ENCODE measurements at regions not wholly inside any gene's neighbourhood (a gene's known extent, or its start where the extent isn't known, plus 50 kb on each side); places are given as distances from the start of the nearest gene placed in this dataset.
"Not testable (repeated sequence)": the region's sequence is repeated elsewhere in the genome, so short reads cannot be mapped to it uniquely, and the experiment has no call there.

DNA sequence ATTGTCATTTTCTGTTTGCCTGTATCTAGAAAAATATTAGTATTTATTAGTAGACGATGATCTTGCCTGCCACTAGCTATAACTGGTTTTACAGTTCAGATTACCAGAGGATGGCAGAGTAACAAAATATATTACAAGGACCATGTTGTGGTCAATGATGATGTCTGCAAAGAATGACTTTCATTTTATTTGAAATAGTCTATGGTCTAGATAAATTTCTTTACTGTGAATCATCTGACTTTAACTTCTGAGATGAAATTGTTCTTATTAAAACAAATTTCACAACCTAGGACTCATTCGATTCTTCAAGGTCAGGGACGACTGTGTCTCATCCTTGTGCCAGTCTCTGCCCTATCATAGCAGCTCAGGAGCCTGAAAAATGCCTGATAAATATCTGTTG, 637.8 kb upstream of the KLF12 start:
- no peak for DNase-seq

DNA sequence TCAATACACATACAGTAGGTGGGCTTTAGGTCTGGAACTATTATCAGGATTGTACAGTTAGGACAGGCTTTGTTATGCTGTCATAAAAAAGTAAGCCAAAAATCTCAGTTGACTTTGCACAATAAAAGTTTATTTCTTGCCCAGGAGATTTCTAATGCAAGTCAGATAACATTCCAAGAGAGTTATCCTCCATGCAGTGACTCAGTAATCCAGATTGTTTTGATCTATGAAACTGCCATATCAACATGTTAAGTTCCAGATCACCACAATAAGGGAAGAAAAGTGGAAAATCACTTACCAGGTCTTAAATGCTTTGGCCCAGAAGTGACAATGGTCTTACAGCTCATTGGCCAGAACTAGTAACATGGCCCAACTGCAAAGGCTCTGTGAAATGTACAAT, 636.2 kb upstream of the KLF12 start:
- DNase-seq = no peak

DNA sequence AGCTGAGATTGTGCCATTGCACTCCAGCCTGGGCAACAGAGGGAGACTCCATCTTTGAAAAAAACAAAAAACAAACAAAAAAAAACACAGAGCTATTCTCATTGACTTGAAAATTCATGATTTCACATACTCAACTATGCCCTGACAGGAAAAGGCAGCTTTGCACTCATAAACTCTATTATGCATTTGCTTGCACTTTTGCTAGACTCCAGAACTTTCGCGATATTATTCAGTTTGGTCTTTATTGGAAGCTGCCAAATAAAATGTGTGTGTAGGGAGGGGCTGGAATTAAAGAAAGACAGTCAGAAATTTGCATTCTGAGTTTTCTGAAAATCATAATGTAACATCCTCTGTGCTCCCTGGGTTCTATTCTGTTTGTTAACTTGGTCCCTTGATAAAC, 635.1 kb upstream of the KLF12 start:
- DNase-seq = no peak

DNA sequence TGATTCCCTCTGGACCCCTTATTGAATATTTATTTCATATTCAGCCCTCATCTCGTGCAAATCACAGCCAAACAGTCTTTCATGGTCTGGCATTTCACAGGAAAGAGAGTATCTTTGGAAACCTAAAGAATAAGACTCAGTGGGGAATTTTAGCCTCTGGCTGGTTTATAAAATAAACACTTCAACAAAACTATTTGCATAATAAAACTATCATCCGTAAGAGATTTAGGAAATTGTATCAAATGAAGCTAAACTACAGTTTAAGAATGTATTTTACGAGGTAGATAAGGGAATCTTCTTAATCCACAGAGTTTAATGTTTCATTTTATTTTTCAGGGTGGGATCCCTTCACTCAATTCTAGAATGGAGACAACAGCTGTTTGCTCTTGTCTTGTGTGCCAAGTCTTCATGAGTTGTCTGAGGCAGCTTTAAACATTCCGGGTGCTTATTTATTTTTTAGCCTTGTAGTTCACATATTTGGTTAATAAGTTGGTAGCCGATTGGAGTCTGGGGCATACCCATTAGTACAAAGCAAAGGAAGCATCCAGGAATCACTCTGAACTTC, 634.4 kb upstream of the KLF12 start:
- DNase-seq = no peak

DNA sequence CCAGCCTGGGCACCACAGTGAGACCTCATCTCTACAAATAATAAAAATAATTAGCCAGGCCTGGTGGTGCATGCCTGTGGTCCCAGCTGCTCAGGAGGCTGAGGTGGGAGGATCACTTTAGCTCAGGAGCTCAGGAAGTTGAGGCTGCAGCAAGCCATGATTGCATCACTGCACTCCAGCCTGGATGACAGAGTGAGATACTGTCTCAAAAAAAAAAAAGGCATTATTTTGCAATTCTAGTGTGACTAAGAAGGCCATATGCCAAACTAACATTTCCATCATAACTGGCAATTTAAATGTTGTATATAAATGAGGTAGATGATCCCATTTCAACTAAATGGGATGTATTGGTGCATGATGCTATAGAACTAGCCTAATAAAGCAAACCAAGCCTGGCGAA, 632.8 kb upstream of the KLF12 start:
- no peak for DNase-seq

DNA sequence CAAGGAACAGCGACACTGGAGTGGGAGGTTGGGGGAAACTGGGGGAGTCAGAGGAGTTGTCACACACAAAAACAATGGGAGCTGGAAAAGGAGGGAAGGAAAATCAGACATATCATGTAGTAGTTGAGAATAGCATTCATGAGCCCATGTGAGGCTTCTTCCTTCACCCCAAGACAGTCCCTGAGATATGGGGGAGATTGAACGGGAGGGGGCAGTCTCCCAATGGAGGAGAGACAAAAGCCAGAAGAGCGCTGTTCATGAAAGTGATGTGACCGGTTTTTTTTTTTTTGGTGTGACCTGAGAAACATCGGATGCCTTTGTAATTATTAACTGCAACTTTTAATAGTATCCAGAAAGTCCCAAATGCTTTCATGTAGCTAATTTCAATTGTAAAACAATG, 631.8 kb upstream of the KLF12 start:
- DNase-seq = no peak

DNA sequence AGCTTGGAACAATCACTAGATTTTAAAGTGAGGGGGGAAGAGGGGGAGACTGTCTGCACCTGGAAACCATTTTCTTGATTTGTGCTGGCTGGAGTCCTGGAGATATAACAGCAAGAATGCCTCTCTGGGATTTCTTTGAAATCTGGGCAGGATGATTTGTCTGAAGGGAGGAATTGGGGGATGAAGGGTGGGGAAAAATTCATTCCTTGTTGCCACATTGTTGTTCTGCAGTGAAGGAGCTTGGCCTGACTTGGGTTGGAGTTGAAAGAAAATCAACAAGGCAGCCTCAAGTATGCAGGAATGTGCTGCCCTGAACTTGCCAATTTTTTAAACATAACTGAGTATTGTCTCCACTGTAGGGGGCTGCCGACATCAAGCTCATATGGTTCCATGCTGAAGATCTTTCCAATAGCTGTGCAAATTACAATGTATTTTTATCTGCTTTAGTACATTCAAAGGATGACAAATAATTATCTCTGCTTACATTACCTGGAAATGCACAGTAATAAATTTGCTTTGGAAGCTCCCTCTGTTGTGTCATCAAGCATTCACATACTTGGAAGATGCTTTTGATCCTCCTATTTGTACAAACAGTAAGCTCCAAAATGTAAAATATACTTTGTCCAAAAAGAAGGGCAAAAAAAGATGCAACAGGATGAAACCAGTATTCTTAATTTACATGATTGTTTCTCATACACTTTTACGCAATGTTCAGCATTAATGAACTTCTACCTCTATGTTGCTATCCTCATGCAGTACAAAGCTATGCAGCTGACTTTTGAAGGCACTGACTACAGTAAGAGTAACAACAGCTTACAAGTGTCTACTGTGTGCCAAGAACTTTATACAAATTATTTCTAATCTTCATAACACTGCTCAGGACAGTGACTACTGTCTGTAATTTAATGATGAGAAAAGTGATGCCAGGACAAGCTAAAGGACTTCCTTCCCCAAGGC, 627.9 kb upstream of the KLF12 start:
- DNase-seq = peak; percentile 59

DNA sequence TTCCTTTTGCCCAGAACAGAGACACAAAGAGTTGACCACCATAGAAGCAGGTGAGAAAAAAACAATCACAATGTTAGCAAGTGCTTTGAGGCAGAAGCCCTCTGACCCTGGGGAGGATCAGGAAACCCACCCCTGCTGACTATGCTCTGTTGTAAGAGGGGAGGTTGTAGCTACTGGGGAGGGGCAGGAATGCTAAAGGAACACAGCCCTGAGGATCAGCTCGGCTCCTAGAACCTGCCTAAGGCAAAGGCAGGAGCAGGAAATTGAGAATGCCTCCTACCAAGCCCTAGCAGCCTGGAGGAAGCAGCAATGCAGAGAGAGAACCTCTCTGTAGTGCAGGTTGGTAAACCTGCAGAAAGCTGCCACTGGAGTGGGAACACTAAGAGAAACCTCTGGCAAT, 624.0 kb upstream of the KLF12 start:
- no peak for DNase-seq

DNA sequence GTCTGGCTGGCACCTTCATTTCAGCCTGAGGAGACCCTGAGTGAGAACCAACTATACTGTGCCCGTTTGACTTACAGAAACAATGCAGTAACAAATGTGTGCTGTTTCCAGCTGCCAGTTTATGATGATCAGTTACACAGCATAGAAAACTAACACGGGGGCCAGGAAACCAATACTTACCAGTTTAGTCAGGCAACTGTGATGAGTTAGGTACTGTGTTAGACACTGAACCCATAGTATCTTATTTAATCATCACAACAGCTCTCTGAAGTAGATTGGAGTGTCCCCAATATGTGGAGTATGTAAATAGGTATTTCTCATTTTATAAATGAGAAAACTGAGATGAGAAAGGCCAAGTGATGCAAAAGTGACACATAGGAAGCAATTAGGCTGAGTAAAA, 620.9 kb upstream of the KLF12 start:
- no peak for DNase-seq

DNA sequence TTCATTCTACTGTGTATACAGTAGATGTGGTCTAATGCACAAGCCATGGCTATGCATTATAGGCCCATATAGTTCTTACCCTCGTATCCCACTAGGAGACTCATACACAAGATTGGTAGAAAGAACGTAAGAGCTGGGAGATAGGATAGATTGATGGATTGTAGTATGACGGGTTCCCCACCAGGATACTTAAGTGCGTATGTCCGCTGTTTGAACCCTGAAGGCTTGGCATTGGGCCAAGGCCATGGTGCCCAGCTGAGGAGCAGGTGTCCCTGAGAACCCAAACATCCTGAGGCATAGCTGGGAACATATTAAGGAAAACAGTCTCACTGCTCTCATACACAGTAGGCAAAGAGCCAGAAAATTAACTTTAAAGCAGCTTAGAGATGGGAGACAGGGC, 617.5 kb upstream of the KLF12 start:
- no peak for DNase-seq

DNA sequence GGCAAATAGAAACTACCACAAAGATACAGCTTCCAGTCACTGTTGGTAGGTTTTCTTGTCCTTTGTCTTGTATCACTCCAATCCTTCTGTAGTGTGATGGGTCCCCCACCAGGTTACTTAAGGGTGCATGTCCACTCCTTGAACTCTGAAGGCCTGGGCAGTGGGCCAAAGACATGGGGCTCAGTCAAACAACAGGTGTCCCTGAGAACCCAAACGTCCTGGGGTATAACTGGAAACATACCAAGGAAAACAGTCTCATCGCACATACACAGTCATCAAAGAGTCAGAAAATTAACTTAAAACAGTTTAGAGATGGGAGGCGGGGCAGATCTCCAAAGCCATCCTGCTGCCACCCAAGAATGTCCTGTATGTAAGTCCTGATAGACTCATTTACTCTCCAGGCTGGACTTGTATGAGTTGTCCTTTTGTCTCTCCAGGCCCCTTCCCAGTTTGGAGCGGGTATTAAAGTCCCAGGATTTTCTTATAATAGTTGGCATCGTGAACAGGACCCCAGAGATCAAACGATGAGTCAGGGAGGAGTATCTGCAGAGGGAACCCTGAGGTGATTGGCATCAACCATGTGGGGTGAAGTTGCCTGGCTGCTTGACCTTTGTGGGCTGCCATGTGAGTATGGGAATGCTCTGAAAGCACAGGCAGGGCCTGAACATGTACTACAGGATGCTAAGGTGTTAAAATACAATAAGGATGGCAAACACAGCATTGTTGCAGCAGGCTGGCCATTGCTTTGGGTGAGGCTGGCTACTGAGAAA, 613.2 kb upstream of the KLF12 start:
- DNase-seq = no peak

DNA sequence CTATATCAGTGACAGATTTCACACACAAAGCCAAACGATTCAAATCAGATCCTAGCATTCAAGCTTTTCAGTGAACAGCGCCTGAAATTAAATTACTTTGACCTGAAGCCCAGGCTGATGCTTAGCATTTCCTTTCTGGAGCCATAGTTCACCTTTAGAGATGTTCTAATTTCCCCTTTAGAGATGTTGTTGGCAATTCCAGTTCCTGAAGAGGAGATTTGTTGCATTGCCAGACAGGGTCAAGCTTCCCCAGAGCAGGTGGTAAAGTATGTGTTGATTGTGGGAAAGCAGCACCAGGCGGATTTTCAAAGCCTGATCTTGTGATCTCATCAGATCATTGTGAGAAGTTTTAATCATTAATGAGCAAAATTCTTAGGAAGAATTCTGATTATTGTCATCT, 609.8 kb upstream of the KLF12 start:
- DNase-seq = no peak

DNA sequence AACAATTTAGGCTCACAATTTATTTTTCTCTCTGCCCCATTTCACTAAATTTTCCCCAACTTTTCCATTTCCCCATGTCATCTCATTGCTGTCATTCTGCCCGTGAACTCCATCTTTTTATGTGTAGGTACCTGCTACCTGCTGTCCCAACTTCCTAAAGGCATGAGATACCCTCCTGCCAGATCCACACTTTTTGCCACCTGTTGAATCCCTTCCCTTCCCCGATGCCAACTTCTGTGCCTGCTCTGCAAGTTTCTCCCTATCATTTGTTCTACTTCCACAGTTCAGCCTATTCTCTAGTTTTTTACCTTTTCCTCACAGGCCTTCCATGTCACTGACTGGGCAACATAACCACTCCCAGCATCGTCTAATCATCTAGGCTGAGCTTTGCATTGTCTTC, 607.5 kb upstream of the KLF12 start:
- no peak for DNase-seq

DNA sequence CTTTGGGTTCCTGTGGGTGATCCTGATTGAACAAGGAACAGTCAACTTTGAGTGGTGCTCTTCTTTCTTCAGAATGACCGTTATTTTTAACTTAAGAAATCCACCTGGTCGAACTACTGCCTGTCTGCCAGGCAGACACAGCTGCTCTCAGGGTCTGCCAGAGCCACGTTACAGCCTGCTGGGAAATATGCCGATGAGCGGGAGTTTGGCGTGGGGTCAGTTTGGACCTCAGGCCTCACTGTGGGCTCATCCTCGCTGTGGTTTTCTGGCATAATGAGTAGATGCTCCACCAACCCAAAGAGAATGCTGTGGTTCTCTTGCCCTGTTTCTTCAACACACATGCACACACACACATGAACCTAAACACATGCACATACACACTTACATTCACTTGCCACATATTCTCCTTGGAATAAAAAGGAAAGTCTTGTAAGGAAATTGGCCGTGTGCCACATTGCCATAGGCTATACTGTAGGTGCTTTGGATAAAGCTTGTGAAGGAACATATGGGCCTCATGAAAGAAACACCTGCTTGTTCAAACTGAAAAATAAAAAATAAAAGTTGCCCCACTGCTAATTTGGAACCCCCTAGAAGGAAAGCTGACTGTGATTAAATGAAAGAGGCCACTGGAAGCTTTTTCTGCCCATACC, 598.7 kb upstream of the KLF12 start:
- DNase-seq = peak; percentile 39

DNA sequence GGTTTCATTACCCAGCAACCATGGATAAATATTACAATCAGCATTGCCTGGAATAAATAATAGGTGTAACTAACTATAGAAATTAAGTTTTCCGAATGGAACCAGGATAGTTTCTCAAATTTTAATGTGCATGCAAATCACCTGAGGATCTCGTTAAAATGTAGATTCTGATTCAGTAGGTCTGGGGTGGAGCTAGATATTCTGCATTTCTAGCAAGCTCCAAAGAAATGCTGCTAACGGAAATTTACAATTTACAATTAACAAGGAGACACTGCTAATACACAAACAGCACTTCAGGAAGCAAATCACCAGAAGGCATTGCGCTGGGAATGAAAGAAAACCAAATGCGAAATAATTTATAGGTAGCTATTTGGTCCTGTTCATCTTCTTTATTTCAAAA, 597.5 kb upstream of the KLF12 start:
- no peak for DNase-seq

DNA sequence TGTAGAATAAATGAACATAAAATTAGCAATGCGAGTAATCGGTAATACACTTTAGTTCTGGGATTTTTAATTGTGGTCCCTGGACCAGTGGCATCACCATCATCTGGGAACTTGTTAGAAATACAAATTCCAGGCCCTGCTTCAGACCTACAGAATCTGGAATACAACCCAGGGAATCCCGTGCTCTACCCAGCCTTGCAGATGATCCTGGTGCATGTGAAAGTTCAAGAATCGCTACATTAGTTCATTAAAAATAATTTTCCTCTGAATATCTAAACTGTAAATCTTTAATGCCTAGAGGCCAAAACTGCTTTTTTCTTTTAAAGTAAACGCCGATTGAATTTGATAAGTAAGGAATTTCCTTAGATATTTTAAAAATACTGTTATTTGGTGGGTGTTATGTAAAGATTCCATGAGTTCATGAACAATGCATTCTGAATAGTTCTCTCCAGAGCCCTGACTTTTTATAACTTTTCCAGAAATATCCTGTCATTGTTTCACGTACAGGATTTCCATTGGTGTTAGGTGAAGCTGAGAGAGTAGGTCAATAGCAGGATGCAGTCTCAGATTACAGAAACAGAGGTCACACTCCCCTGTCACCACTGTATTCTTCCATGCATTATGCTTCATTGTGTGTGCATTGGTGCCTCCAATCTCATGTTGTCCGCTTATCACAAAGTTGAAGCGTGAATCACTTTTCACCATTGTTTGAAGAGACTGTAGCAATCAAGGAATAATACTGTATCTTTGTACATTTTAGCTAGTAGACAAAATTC, 596.5 kb upstream of the KLF12 start:
- DNase-seq = no peak

DNA sequence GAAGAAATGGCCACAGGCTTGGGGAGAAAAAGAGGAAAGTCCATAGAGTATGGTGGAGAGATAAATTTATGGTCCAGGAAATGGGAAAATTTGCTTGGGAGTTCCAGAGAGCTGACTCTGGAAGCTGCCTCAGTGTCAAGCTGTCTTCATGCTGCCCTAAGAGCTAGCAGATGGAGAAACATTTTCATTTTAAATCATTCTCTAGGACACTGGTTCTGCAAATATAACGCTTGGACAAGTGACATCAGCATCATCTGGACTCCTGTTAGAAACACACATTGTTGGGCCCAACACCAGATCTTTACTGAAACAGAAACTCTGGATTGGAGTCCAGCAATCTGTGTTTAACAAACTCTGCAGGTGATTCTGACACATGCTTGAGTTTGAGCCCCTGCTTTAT, 592.0 kb upstream of the KLF12 start:
- no peak for DNase-seq

DNA sequence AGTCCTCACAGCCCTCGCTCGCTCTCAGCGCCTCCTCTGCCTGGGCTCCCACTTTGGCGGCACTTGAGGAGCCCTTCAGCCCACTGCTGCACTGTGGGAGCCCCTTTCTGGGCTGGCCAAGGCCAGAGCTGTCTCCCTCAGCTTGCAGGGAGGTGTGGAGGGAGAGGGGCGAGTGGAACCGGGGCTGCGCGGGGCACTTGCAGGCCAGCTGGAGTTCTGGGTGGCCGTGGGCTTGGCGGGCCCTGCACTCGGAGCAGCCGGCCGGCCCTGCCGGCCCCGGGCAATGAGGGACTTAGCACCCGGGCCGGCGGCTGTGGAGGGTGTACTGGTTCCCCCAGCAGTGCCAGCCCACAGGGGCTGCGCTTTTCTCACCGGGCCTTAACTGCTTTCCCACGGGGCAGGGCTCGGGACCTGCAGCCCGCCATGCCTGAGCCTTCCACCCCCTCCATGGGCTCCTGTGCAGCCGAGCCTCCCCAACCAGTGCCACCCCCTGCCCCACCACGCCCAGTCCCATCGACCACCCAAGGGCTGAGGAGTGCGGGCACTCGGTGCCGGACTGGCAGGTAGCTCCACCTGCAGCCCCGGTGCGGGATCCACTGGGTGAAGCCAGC, 584.1 kb upstream of the KLF12 start:
- not testable (repeated sequence) for DNase-seq

DNA sequence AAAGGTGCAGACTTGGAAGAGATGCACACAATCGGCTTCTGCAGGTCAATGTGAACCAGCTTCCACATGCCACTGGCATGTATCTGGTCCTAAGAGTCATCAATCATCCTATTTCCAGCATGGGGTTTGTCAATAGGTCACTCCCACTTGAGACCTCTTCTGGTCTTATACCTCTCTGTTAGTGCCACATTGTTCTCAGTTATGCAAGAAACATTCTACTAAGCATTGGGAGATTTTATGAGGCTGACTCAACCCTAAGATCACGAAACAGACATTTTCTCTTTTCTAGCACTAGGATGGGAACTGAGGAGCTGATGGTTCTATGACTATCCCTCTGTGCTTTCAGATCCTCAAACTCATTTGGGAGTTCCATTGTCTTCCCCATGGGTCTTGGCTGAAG, 581.5 kb upstream of the KLF12 start:
- no peak for DNase-seq

DNA sequence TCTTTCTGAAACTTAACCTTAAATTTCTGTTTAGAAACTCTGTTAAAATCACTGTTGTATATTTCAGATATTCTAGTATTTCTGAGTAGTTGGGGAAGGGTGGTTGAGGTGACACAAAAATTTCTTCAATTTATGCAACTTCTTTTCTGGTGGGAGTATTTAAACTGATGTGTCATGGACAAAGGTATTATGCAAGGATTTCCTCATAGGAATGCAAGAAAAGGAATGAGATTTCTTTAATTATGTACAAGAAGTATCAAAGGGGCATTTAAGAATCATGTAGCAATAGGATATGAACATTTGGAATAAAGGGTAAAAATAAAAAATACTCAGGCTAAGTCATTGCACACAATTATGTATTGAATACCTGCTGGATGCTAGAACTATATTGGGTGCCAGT, 575.8 kb upstream of the KLF12 start:
- DNase-seq = no peak

DNA sequence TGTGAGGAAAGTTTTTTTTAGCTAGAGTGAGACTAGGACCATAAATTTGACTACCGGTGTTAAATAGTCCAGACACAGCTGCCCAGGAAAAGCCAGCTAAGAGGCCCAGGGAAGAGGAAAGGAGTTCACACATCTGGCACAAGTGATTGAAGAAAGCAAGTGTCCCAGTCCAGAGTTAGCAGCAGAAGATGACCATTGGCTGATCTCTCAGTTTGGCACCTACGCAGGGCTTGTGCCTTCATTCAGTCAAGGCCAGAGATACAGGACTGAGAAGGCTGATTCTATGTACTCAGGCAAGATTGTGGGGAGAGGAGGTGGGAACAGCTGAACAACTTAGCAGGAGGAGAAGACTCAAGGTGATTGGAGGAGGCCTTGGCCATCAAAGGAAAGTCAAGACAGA, 575.0 kb upstream of the KLF12 start:
- DNase-seq = no peak

DNA sequence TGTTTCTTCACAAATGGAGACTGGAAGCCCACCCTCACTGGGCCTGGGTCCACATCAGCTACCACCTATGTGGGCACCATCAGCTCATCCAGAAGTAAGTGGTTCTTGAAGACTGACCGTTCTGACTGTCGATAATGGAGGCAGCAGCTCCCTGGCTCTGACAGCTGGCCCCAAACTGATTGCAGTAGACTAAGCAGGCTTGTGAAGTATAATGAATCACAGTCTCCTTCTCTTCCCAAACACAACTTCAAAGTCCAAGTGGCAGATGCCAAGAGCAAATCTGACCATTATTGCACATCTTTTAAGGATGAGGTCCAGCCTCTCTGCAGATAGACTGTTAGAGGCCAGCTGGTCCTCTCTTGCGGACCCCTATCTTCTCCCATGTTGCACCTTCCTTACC, 574.4 kb upstream of the KLF12 start:
- DNase-seq = no peak
